ENCODE measurements at regions not wholly inside any gene's neighbourhood (a gene's known extent, or its start where the extent isn't known, plus 50 kb on each side); places are given as distances from the start of the nearest gene placed in this dataset.
"Not testable (repeated sequence)": the region's sequence is repeated elsewhere in the genome, so short reads cannot be mapped to it uniquely, and the experiment has no call there.

GRCh38 chr2:142557391-142557790 is 320.1 kb upstream of the KYNU start:
- peaks cover 3% of the 10 kb centered on the region for H3K9me3 ChIP-seq (ENCODE audit: insufficient read depth, low read depth, low read length)

GRCh38 chr2:142545999-142546398 is 331.5 kb upstream of the KYNU start:
- H2AK5ac ChIP-seq (ENCODE audit: low read length); H3K4ac ChIP-seq (ENCODE audit: low read depth, low read length); H3K79me1 ChIP-seq (ENCODE audit: low read length); DNase-seq; H3K36me3 ChIP-seq (ENCODE audit: control insufficient read depth in 1 of 2, insufficient read depth in 2 of 2, low read length in 2 of 2); H2AFZ ChIP-seq (ENCODE audit: insufficient read depth, low read length, poor library complexity); H3K4me1 ChIP-seq (ENCODE audit: control insufficient read depth in 1 of 2, insufficient read depth in 2 of 2, low read length in 2 of 2); H3K14ac ChIP-seq (ENCODE audit: low read length); H2BK5ac ChIP-seq (ENCODE audit: low read depth, low read length, poor library complexity); H3K79me2 ChIP-seq (ENCODE audit: control insufficient read depth, insufficient read depth, low read length, poor library complexity); H3K27ac ChIP-seq (ENCODE audit: low read depth, low read length); H4K8ac ChIP-seq (ENCODE audit: low read depth, low read length); H3K4me2 ChIP-seq (ENCODE audit: low read length); H4K12ac ChIP-seq (ENCODE audit: low read depth, low read length); H2BK120ac ChIP-seq (ENCODE audit: insufficient read depth, low read length, poor library complexity); H4K91ac ChIP-seq (ENCODE audit: low read depth, low read length); H2BK12ac ChIP-seq (ENCODE audit: low read length); H3K9ac ChIP-seq (ENCODE audit: low read length); H3K9me3 ChIP-seq (ENCODE audit: insufficient read depth, low read depth, low read length); H3K23ac ChIP-seq (ENCODE audit: low read length); H3K27me3 ChIP-seq (ENCODE audit: insufficient read depth, low read length); H3K4me3 ChIP-seq (ENCODE audit: low read depth, low read length); H3K18ac ChIP-seq (ENCODE audit: low read length): not testable (repeated sequence)
- WGBS (ENCODE audit: extremely low coverage, insufficient coverage, insufficient read length): no CpG with 5 or more reads among the region's 30 CpGs

More at GRCh38 chr2:142557391-142557790, 320.1 kb upstream of the KYNU start:
- Histone ChIP-seq H2BK120ac (ENCODE audit: insufficient read depth, low read length, poor library complexity) (no peak overlapping the region), H3K23ac (ENCODE audit: low read length) (no peak overlapping the region), H4K12ac (ENCODE audit: low read depth, low read length) (no peak overlapping the region), H3K36me3 (ENCODE audit: control insufficient read depth in 1 of 2, insufficient read depth in 2 of 2, low read length in 2 of 2) (no peaks in the 10 kb centered on the region), H3K4me1 (ENCODE audit: control insufficient read depth in 1 of 2, insufficient read depth in 2 of 2, low read length in 2 of 2) (no peaks in the 10 kb centered on the region), H2AK5ac (ENCODE audit: low read length) (no peak overlapping the region), H3K79me2 (ENCODE audit: control insufficient read depth, insufficient read depth, low read length, poor library complexity) (no peaks in the 10 kb centered on the region), H3K18ac (ENCODE audit: low read length) (no peak overlapping the region), H2BK5ac (ENCODE audit: low read depth, low read length, poor library complexity) (no peak overlapping the region), H3K27ac (ENCODE audit: low read depth, low read length) (no peak overlapping the region), H3K9ac (ENCODE audit: low read length) (no peak overlapping the region), H2AFZ (ENCODE audit: insufficient read depth, low read length, poor library complexity) (no peak overlapping the region), H3K4me2 (ENCODE audit: low read length) (no peak overlapping the region), H3K4ac (ENCODE audit: low read depth, low read length) (no peak overlapping the region), H3K27me3 (ENCODE audit: insufficient read depth, low read length) (no peaks in the 10 kb centered on the region), H4K91ac (ENCODE audit: low read depth, low read length) (no peak overlapping the region), H3K4me3 (ENCODE audit: low read depth, low read length) (no peak overlapping the region), H4K8ac (ENCODE audit: low read depth, low read length) (no peak overlapping the region), H3K79me1 (ENCODE audit: low read length) (no peaks in the 10 kb centered on the region), H2BK12ac (ENCODE audit: low read length) (no peak overlapping the region), H3K14ac (ENCODE audit: low read length) (no peak overlapping the region)
- no CpG with 5 or more reads among the region's 1 CpG for WGBS (ENCODE audit: extremely low coverage, insufficient coverage, insufficient read length)
- no peak for DNase-seq

GRCh38 chr2:142545036-142545435 is 332.4 kb upstream of the KYNU start:
- DNase-seq: no peak
- Histone ChIP-seq H3K9me3 (ENCODE audit: insufficient read depth, low read depth, low read length) (peaks cover 2% of the 10 kb centered on the region), H3K36me3 (ENCODE audit: control insufficient read depth in 1 of 2, insufficient read depth in 2 of 2, low read length in 2 of 2) (peaks cover 0 to 3% of the 10 kb centered on the region in 2 experiments), H4K8ac (ENCODE audit: low read depth, low read length) (no peak overlapping the region), H2BK12ac (ENCODE audit: low read length) (no peak overlapping the region), H3K23ac (ENCODE audit: low read length) (no peak overlapping the region), H2AK5ac (ENCODE audit: low read length) (no peak overlapping the region), H3K9ac (ENCODE audit: low read length) (no peak overlapping the region), H3K4me3 (ENCODE audit: low read depth, low read length) (no peak overlapping the region), H3K79me2 (ENCODE audit: control insufficient read depth, insufficient read depth, low read length, poor library complexity) (no peaks in the 10 kb centered on the region), H3K27ac (ENCODE audit: low read depth, low read length) (no peak overlapping the region), H3K18ac (ENCODE audit: low read length) (no peak overlapping the region), H3K27me3 (ENCODE audit: insufficient read depth, low read length) (no peaks in the 10 kb centered on the region), H3K4me2 (ENCODE audit: low read length) (no peak overlapping the region), H3K14ac (ENCODE audit: low read length) (no peak overlapping the region), H3K79me1 (ENCODE audit: low read length) (no peaks in the 10 kb centered on the region), H2BK120ac (ENCODE audit: insufficient read depth, low read length, poor library complexity) (no peak overlapping the region), H3K4me1 (ENCODE audit: control insufficient read depth in 1 of 2, insufficient read depth in 2 of 2, low read length in 2 of 2) (no peaks in the 10 kb centered on the region), H4K12ac (ENCODE audit: low read depth, low read length) (no peak overlapping the region), H4K91ac (ENCODE audit: low read depth, low read length) (no peak overlapping the region), H2BK5ac (ENCODE audit: low read depth, low read length, poor library complexity) (no peak overlapping the region), H2AFZ (ENCODE audit: insufficient read depth, low read length, poor library complexity) (no peak overlapping the region), H3K4ac (ENCODE audit: low read depth, low read length) (no peak overlapping the region)
- WGBS (ENCODE audit: extremely low coverage, insufficient coverage, insufficient read length): no CpG with 5 or more reads among the region's 3 CpGs

DNA sequence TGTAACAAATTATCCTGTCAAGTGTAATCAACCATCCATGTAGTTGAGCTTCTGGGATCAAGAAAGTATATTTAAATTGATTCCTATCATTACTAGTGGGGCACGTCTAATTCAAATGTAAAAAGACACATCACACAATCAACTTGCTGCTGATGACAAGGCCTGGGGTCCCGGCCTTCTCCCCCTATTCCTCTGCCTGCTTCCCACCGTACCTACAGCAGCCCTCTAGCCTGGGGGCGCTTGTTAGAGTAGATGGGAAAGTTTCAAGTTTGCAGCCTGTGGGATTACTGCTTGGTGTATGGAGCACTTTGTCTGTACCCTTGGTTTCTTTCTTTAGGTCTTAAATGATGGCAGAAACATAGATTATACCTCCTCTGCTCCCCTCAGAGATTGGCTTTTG is 333.3 kb upstream of the KYNU start:
- no peak overlapping the region for H2BK120ac ChIP-seq (ENCODE audit: insufficient read depth, low read length, poor library complexity)
- no peak overlapping the region for H3K4me2 ChIP-seq (ENCODE audit: low read length)
- no CpG with 5 or more reads among the region's 4 CpGs for WGBS (ENCODE audit: extremely low coverage, insufficient coverage, insufficient read length)
- H3K27me3 ChIP-seq (ENCODE audit: insufficient read depth, low read length): no peaks in the 10 kb centered on the region
- no peak overlapping the region for H4K12ac ChIP-seq (ENCODE audit: low read depth, low read length)
- H3K79me1 ChIP-seq (ENCODE audit: low read length): no peaks in the 10 kb centered on the region
- no peak for DNase-seq
- no peak overlapping the region for H3K14ac ChIP-seq (ENCODE audit: low read length)
- H2AFZ ChIP-seq (ENCODE audit: insufficient read depth, low read length, poor library complexity): no peak overlapping the region
- H3K4me1 ChIP-seq (ENCODE audit: control insufficient read depth in 1 of 2, insufficient read depth in 2 of 2, low read length in 2 of 2): no peaks in the 10 kb centered on the region
- no peak overlapping the region for H3K23ac ChIP-seq (ENCODE audit: low read length)
- H3K27ac ChIP-seq (ENCODE audit: low read depth, low read length): no peak overlapping the region
- H3K18ac ChIP-seq (ENCODE audit: low read length): no peak overlapping the region
- no peak overlapping the region for H2BK5ac ChIP-seq (ENCODE audit: low read depth, low read length, poor library complexity)
- no peak overlapping the region for H3K9ac ChIP-seq (ENCODE audit: low read length)
- H3K79me2 ChIP-seq (ENCODE audit: control insufficient read depth, insufficient read depth, low read length, poor library complexity): no peaks in the 10 kb centered on the region
- H4K91ac ChIP-seq (ENCODE audit: low read depth, low read length): no peak overlapping the region
- no peak overlapping the region for H2BK12ac ChIP-seq (ENCODE audit: low read length)
- no peak overlapping the region for H2AK5ac ChIP-seq (ENCODE audit: low read length)
- no peak overlapping the region for H3K4ac ChIP-seq (ENCODE audit: low read depth, low read length)
- H3K36me3 ChIP-seq (ENCODE audit: control insufficient read depth in 1 of 2, insufficient read depth in 2 of 2, low read length in 2 of 2): peaks cover 0 to 3% of the 10 kb centered on the region in 2 experiments
- H4K8ac ChIP-seq (ENCODE audit: low read depth, low read length): no peak overlapping the region
- H3K9me3 ChIP-seq (ENCODE audit: insufficient read depth, low read depth, low read length): peaks cover 2% of the 10 kb centered on the region
- H3K4me3 ChIP-seq (ENCODE audit: low read depth, low read length): no peak overlapping the region

Data from trophoblast cell (in vitro differentiated cells and primary cell).